ENCODE measurements at regions not wholly inside any gene's neighbourhood (a gene's known extent, or its start where the extent isn't known, plus 50 kb on each side); places are given as distances from the start of the nearest gene placed in this dataset.

DNA sequence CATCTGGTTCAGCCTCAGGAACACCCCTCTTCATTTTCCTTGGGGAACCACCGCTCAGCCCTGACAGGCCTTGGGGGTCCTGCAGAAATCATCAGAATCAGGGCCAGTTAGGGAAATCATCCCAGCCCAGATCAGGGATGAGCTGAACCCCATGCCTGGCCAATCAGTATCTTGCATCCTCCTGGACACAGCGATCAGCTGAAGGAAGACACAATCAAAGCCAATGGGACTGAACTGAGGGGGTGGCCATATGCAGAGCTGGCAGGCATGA is 395.4 kb downstream of the MATN1 start:
- no peaks in the 10 kb centered on the region for H3K79me2 ChIP-seq (ENCODE audit: insufficient read depth, low read length)
- no peak overlapping the region for H2AFZ ChIP-seq (ENCODE audit: low read length)
- H3K9me3 ChIP-seq (ENCODE audit: low read length) = no peaks in the 10 kb centered on the region
- H3K27me3 ChIP-seq (ENCODE audit: control insufficient read depth in 1 of 2, insufficient read depth in 2 of 2, low read length in 2 of 2) = peaks cover 1 to 4% of the 10 kb centered on the region in 2 experiments; a peak in 2 of 5 replicates
- intact Hi-C loops (cut with micrococcal nuclease; ENCODE audit: unreplicated experiment) = no loop called here
- H3K9ac ChIP-seq (ENCODE audit: insufficient read depth, low read depth, low read length) = no peak overlapping the region
- H3K27ac ChIP-seq (ENCODE audit: extremely low read length, insufficient read depth, low read length) = no peak overlapping the region
- H4K20me1 ChIP-seq (ENCODE audit: insufficient read depth, low read length) = no peaks in the 10 kb centered on the region
- ChIA-PET CTCF (ENCODE audit: low intra/inter-chr PET ratio, low total read pairs) (no interaction called here), POLR2A (no interaction called here)
- no TSS peak for BruUV-seq (replicated peaks)
- no peak overlapping the region for H3K4me2 ChIP-seq (ENCODE audit: low read depth, low read length)
- in situ Hi-C loops (cut with HindIII; ENCODE audit: extremely low pct_ligation_motif_present, low pct_unique_long_range_greater_than_20kb) = no loop called here
- H3K36me3 ChIP-seq (replicated peaks in 1 of 2; ENCODE audit: control insufficient read depth in 1 of 2, insufficient read depth in 2 of 2, low read length in 2 of 2) = no peaks in the 10 kb centered on the region
- WGBS (ENCODE audit: low lambda C conversion rate) = 40% methylated on average over 2 of the region's 2 CpGs
- no peak for FAIRE-seq
- ATAC-seq = no peak
- no peak for TF ChIP-seq MATR3 (CRISPR knock-in tag; IDR thresholded peaks at IDR 0.05)
- TF ChIP-seq KAT2B (IDR thresholded peaks at IDR 0.05; ENCODE audit: borderline replicate concordance, low read depth, low read length) = no peak
- TF ChIP-seq GTF3A (CRISPR knock-in tag; conservative IDR thresholded peaks at IDR 0.05) = no peak
- no peak for TF ChIP-seq HDAC6 (IDR thresholded peaks at IDR 0.05; ENCODE audit: low read depth, low read length)
- TF ChIP-seq ZNF44 (CRISPR knock-in tag; IDR thresholded peaks at IDR 0.05) = no peak
- no peak for TF ChIP-seq ZNF20 (CRISPR knock-in tag; IDR thresholded peaks at IDR 0.05)
- TF ChIP-seq, protein P1, sequence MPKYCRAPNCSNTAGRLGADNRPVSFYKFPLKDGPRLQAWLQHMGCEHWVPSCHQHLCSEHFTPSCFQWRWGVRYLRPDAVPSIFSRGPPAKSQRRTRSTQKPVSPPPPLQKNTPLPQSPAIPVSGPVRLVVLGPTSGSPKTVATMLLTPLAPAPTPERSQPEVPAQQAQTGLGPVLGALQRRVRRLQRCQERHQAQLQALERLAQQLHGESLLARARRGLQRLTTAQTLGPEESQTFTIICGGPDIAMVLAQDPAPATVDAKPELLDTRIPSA (CRISPR knock-in tag; IDR thresholded peaks at IDR 0.05; ENCODE audit: borderline replicate concordance) = no peak
- TF ChIP-seq ZBTB42 (CRISPR knock-in tag; IDR thresholded peaks at IDR 0.05) = no peak
- no peak for TF ChIP-seq ZNF562 (CRISPR knock-in tag; IDR thresholded peaks at IDR 0.05; ENCODE audit: borderline replicate concordance)
- TF ChIP-seq PAXIP1 (CRISPR knock-in tag; conservative IDR thresholded peaks at IDR 0.05) = no peak
- no peak for TF ChIP-seq FOXP1 (IDR thresholded peaks at IDR 0.05)
- TF ChIP-seq FOXP1 (CRISPR knock-in tag; IDR thresholded peaks at IDR 0.05) = no peak
- TF ChIP-seq MAF1 (CRISPR knock-in tag; IDR thresholded peaks at IDR 0.05; ENCODE audit: borderline replicate concordance) = no peak
- no peak overlapping the region for H3K4me3 ChIP-seq (replicated peaks in 1 of 3; ENCODE audit: insufficient read depth in 1 of 3, low read depth in 2 of 3, low read length in 3 of 3)
- no peak for DNase-seq (ENCODE audit: low spot score)
- no peaks in the 10 kb centered on the region for H3K4me1 ChIP-seq (ENCODE audit: insufficient read depth, low read length)
